ENCODE measurements at regions not wholly inside any gene's neighbourhood (a gene's known extent, or its start where the extent isn't known, plus 50 kb on each side); places are given as distances from the start of the nearest gene placed in this dataset.

- H3F3A ChIP-seq (ENCODE audit: low read length, unreplicated experiment): no peaks in the 10 kb centered on the region
- no peaks in the 10 kb centered on the region for H3K79me2 ChIP-seq (ENCODE audit: low read length)
- H3K4me1 ChIP-seq (ENCODE audit: insufficient read depth, low read length): no peaks in the 10 kb centered on the region
- no peaks in the 10 kb centered on the region for H4K20me1 ChIP-seq (ENCODE audit: low read length)
- CTCF ChIA-PET: no interaction called here
- peaks cover 91% of the 10 kb centered on the region for H3K27me3 ChIP-seq (ENCODE audit: low read length)
- no peaks in the 10 kb centered on the region for H3K9me2 ChIP-seq (replicated peaks; ENCODE audit: low read length)
- no peak overlapping the region for H2AFZ ChIP-seq (ENCODE audit: low read length)
- no peak overlapping the region for H3K4me3 ChIP-seq (ENCODE audit: low read length)
- BruUV-seq (replicated peaks): no TSS peak
- POLR2A ChIA-PET (ENCODE audit: unreplicated experiment): no interaction called here
- no peak overlapping the region for H3K9ac ChIP-seq (ENCODE audit: low read length)
- no peaks in the 10 kb centered on the region for H3K9me3 ChIP-seq (ENCODE audit: low read length)
- ATAC-seq (no peak), DNase-seq (no peak)
- intact Hi-C loops (cut with micrococcal nuclease): no loop called here
- H3K27ac ChIP-seq (ENCODE audit: low read length): no peak overlapping the region
- no peak overlapping the region for H3K4me2 ChIP-seq (ENCODE audit: low read length)
- TF ChIP-seq EZH2 (IDR thresholded peaks at IDR 0.05; ENCODE audit: low read length, unreplicated experiment) (no peak), EZH2phosphoT487 (IDR thresholded peaks at IDR 0.05; ENCODE audit: borderline replicate concordance, low read length) (no peak), CTCF (conservative IDR thresholded peaks at IDR 0.05; ENCODE audit: low read depth, low read length) (no peak)
- H3K36me3 ChIP-seq (ENCODE audit: low read depth, low read length): no peaks in the 10 kb centered on the region
These were observed 157.2 kb upstream of the FOXF1 start for GRCh38 chr16:86353148-86353547.

GRCh38 chr16:86353948-86354347 is 156.4 kb upstream of the FOXF1 start:
- Histone ChIP-seq H3K27me3 (ENCODE audit: low read length) (peaks cover 91% of the 10 kb centered on the region), H3F3A (ENCODE audit: low read length, unreplicated experiment) (no peaks in the 10 kb centered on the region), H3K27ac (ENCODE audit: low read length) (no peak overlapping the region), H3K4me2 (ENCODE audit: low read length) (no peak overlapping the region), H3K9ac (ENCODE audit: low read length) (no peak overlapping the region), H3K9me3 (ENCODE audit: low read length) (no peaks in the 10 kb centered on the region), H3K79me2 (ENCODE audit: low read length) (no peaks in the 10 kb centered on the region), H3K4me3 (ENCODE audit: low read length) (no peak overlapping the region), H3K36me3 (ENCODE audit: low read depth, low read length) (no peaks in the 10 kb centered on the region), H3K9me2 (replicated peaks; ENCODE audit: low read length) (no peaks in the 10 kb centered on the region), H2AFZ (ENCODE audit: low read length) (no peak overlapping the region), H3K4me1 (ENCODE audit: insufficient read depth, low read length) (no peaks in the 10 kb centered on the region), H4K20me1 (ENCODE audit: low read length) (no peaks in the 10 kb centered on the region)
- intact Hi-C loops (cut with micrococcal nuclease): no loop called here
- POLR2A ChIA-PET (ENCODE audit: unreplicated experiment): no interaction called here
- no peak for DNase-seq
- no TSS peak for BruUV-seq (replicated peaks)
- CTCF ChIA-PET: no interaction called here
- no peak for TF ChIP-seq EZH2phosphoT487 (IDR thresholded peaks at IDR 0.05; ENCODE audit: borderline replicate concordance, low read length)
- no peak for TF ChIP-seq CTCF (conservative IDR thresholded peaks at IDR 0.05; ENCODE audit: low read depth, low read length)
- TF ChIP-seq EZH2 (IDR thresholded peaks at IDR 0.05; ENCODE audit: low read length, unreplicated experiment): no peak
- no peak for ATAC-seq

GRCh38 chr16:86354641-86355513 is 155.4 kb upstream of the FOXF1 start:
- TF ChIP-seq EZH2phosphoT487 (IDR thresholded peaks at IDR 0.05; ENCODE audit: borderline replicate concordance, low read length) (no peak), CTCF (conservative IDR thresholded peaks at IDR 0.05; ENCODE audit: low read depth, low read length) (no peak), EZH2 (IDR thresholded peaks at IDR 0.05; ENCODE audit: low read length, unreplicated experiment) (no peak)
- Histone ChIP-seq H2AFZ (ENCODE audit: low read length) (no peak overlapping the region), H3K4me3 (ENCODE audit: low read length) (no peak overlapping the region), H3K79me2 (ENCODE audit: low read length) (no peaks in the 10 kb centered on the region), H3K4me1 (ENCODE audit: insufficient read depth, low read length) (no peaks in the 10 kb centered on the region), H3K4me2 (ENCODE audit: low read length) (no peak overlapping the region), H3K27ac (ENCODE audit: low read length) (no peak overlapping the region), H3K9me3 (ENCODE audit: low read length) (no peaks in the 10 kb centered on the region), H3K27me3 (ENCODE audit: low read length) (peaks cover 92% of the 10 kb centered on the region), H3K9me2 (replicated peaks; ENCODE audit: low read length) (no peaks in the 10 kb centered on the region), H3K9ac (ENCODE audit: low read length) (no peak overlapping the region), H4K20me1 (ENCODE audit: low read length) (no peaks in the 10 kb centered on the region), H3F3A (ENCODE audit: low read length, unreplicated experiment) (no peaks in the 10 kb centered on the region), H3K36me3 (ENCODE audit: low read depth, low read length) (no peaks in the 10 kb centered on the region)
- DNase-seq: no peak
- POLR2A ChIA-PET (ENCODE audit: unreplicated experiment): no interaction called here
- no peak for ATAC-seq
- intact Hi-C loops (cut with micrococcal nuclease): no loop called here
- CTCF ChIA-PET: no interaction called here
- no TSS peak for BruUV-seq (replicated peaks)

All from PC-3 (cell line).